ENCODE measurements at regions not wholly inside any gene's neighbourhood (a gene's known extent, or its start where the extent isn't known, plus 50 kb on each side); places are given as distances from the start of the nearest gene placed in this dataset.

DNA sequence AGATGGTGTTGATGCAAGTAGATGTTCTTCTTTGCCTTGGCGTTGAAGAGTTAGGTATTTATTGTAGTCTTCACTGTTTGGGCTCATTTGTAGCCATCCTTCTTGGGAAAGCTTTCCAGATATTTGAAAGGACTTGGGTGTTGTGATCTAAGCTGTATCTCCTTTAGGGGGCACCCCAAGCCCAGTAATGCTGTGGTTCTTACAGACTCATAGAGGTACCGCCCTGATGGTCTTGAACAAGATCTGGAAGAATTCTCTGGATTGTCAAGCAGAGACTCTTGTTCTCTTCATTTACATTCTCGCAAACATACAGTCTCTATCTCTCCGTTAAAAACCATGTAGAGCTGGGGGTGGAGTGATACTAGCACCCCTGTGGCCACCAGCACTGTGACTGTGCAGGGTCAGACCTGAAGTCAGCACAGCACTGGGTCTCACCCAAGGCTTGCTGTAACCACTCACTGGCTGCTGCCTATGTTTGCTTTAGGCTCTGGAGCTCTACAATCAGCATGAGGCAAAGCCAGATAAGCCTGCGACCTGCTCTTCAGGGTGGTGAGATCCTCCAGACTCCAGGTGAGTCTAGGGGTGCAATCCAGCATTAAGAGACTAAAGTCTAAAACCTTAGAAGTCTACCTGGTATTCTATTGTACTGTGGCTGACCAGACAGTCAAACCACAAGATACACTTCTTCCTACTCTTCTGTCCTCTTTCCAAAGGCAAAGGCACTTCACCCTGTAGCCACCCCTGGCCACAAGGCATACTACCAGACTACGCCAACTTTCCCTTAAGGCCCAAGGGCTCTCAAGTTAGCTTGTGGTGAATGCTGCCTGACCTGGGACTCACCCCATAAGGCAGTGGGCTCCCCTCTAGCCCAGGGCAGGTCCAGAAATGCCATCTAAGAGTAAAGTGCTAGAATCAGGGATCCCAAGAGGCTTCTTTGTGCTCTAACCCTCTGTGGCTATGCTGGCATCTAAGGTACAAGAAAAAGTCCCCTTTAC is 209.7 kb upstream of the TMEM196 start:
- intact Hi-C loops (cut with DNase I; ENCODE audit: low total_unique reads) = no loop called here
- H3K36me3 ChIP-seq (ENCODE audit: low read depth, missing control alignments) = no peaks in the 10 kb centered on the region
- no peaks in the 10 kb centered on the region for H3K9me3 ChIP-seq
- no peaks in the 10 kb centered on the region for H3K27me3 ChIP-seq
- no peaks in the 10 kb centered on the region for H3K4me1 ChIP-seq
- H3K4me3 ChIP-seq = no peak overlapping the region
- DNase-seq = peak; percentile 54
- WGBS, 2 donors = 72 to 75% methylated on average over 6 of the region's 6 CpGs
- TF ChIP-seq, protein P1, sequence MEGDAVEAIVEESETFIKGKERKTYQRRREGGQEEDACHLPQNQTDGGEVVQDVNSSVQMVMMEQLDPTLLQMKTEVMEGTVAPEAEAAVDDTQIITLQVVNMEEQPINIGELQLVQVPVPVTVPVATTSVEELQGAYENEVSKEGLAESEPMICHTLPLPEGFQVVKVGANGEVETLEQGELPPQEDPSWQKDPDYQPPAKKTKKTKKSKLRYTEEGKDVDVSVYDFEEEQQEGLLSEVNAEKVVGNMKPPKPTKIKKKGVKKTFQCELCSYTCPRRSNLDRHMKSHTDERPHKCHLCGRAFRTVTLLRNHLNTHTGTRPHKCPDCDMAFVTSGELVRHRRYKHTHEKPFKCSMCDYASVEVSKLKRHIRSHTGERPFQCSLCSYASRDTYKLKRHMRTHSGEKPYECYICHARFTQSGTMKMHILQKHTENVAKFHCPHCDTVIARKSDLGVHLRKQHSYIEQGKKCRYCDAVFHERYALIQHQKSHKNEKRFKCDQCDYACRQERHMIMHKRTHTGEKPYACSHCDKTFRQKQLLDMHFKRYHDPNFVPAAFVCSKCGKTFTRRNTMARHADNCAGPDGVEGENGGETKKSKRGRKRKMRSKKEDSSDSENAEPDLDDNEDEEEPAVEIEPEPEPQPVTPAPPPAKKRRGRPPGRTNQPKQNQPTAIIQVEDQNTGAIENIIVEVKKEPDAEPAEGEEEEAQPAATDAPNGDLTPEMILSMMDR (IDR thresholded peaks at IDR 0.05) = peak in 1 of 3 experiments; percentile 9
- TF ChIP-seq POLR2A (IDR thresholded peaks at IDR 0.05) = no peak
- no peak overlapping the region for H3K27ac ChIP-seq

DNA sequence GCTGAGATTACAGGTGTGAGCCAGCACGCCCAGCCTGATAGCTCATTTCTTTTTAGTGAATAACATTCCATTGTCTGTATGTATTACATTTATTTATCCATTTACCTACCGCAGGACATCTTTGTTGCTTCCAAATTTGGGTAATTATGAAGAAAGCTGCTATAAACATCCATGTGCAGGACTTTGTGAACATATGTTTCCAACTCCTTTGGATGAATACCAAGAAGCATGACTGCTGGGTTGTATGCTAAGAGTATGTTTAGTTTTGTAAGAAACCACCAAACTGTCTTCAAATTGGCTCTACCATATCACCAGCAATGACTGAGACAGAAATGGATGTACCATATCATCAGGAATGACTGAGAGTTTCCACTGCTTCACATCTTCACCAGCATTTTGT is 200.2 kb upstream of the TMEM196 start:
- H3K27me3 ChIP-seq = no peaks in the 10 kb centered on the region
- 88 to 94% methylated on average over 2 of the region's 2 CpGs for whole genome bisulfite sequencing, 2 donors
- intact Hi-C loops (cut with DNase I; ENCODE audit: low total_unique reads) = no loop called here
- H3K36me3 ChIP-seq (ENCODE audit: low read depth, missing control alignments) = no peaks in the 10 kb centered on the region
- DNase-seq = no peak
- no peaks in the 10 kb centered on the region for H3K9me3 ChIP-seq
- no peak overlapping the region for H3K4me3 ChIP-seq
- no peak for TF ChIP-seq POLR2A (IDR thresholded peaks at IDR 0.05)
- no peak overlapping the region for H3K27ac ChIP-seq
- no peaks in the 10 kb centered on the region for H3K4me1 ChIP-seq

DNA sequence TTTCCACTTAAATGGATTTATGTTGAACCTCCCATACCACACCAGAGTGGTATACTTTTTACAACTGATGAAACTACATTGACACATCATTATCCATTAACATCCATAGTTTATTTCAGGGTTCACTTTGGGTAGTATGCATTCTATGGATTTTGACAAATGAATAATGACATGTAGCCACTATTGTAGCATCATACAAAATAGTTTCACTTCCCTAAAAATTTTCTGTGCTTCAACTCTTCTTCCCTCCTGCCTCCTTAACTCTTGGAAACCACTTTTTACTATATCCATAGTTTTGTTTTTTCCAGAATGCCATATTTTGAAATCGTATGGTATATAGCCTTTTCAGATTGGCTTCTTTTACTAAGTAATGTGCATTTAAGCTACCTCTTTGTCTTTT is 199.5 kb upstream of the TMEM196 start:
- Histone ChIP-seq H3K36me3 (ENCODE audit: low read depth, missing control alignments) (no peaks in the 10 kb centered on the region), H3K27me3 (no peaks in the 10 kb centered on the region), H3K4me3 (no peak overlapping the region), H3K27ac (no peak overlapping the region), H3K4me1 (no peaks in the 10 kb centered on the region), H3K9me3 (no peaks in the 10 kb centered on the region)
- WGBS, 2 donors = 88 to 90% methylated on average over 1 of the region's 1 CpG
- DNase-seq = no peak
- intact Hi-C loops (cut with DNase I; ENCODE audit: low total_unique reads) = no loop called here
- TF ChIP-seq, protein P1 (IDR thresholded peaks at IDR 0.05) = no peak
- TF ChIP-seq POLR2A (IDR thresholded peaks at IDR 0.05) = no peak

DNA sequence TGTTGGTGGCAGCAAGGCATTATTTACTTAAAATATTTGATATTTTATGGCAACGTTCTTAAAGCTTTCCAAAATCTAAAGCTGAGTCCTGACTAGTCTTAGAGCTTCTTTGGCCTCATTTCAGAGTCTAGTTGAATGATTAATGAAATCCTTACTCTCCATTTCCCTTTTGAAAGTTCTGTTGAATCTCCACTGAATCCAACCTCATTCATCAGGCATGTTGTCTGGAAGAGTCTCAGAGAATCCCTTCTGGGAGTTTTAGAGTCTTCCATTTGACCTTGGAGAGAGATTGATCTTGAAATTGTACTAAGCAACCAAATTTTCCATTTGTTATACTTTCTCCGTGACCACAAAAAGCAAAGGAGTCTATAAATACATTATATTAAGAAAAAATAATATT is 198.5 kb upstream of the TMEM196 start:
- TF ChIP-seq, protein P1 (IDR thresholded peaks at IDR 0.05) = no peak
- TF ChIP-seq POLR2A (IDR thresholded peaks at IDR 0.05) = no peak

DNA sequence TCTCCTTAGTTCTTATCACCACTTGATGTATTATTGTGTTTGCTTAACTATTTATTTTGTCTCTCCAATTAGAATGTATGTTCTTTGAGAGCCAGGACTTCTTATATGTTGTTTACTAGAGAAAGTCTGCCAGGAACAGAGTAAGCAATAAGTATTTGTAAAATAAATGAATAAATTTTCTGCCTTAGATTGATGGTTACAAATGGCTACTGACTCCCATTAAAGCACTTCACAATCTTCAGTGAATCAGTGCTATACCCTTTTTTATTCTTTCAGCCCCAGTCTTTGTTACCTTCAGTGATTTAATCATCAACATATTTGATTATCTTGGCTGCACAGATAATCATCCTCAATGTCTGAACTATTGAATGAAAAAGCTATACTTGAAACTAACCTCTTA is 197.1 kb upstream of the TMEM196 start:
- intact Hi-C loops (cut with DNase I; ENCODE audit: low total_unique reads) = no loop called here
- no peak overlapping the region for H3K27ac ChIP-seq
- no peaks in the 10 kb centered on the region for H3K4me1 ChIP-seq
- no peak for TF ChIP-seq POLR2A (IDR thresholded peaks at IDR 0.05)
- TF ChIP-seq, protein P1 (IDR thresholded peaks at IDR 0.05) = no peak
- H3K9me3 ChIP-seq = no peaks in the 10 kb centered on the region
- no peaks in the 10 kb centered on the region for H3K36me3 ChIP-seq (ENCODE audit: low read depth, missing control alignments)
- no peaks in the 10 kb centered on the region for H3K27me3 ChIP-seq
- no peak overlapping the region for H3K4me3 ChIP-seq
- no peak for DNase-seq

More for the DNA sequence above, 198.5 kb upstream of the TMEM196 start:
- H3K4me1 ChIP-seq = no peaks in the 10 kb centered on the region
- intact Hi-C loops (cut with DNase I; ENCODE audit: low total_unique reads) = no loop called here
- H3K27me3 ChIP-seq = no peaks in the 10 kb centered on the region
- WGBS, 2 donors = 73 to 79% methylated on average over 2 of the region's 2 CpGs
- no peak overlapping the region for H3K27ac ChIP-seq
- no peak overlapping the region for H3K4me3 ChIP-seq
- no peak for DNase-seq
- no peaks in the 10 kb centered on the region for H3K9me3 ChIP-seq
- no peaks in the 10 kb centered on the region for H3K36me3 ChIP-seq (ENCODE audit: low read depth, missing control alignments)
